ENCODE measurements at regions not wholly inside any gene's neighbourhood (a gene's known extent, or its start where the extent isn't known, plus 50 kb on each side); places are given as distances from the start of the nearest gene placed in this dataset.

DNA sequence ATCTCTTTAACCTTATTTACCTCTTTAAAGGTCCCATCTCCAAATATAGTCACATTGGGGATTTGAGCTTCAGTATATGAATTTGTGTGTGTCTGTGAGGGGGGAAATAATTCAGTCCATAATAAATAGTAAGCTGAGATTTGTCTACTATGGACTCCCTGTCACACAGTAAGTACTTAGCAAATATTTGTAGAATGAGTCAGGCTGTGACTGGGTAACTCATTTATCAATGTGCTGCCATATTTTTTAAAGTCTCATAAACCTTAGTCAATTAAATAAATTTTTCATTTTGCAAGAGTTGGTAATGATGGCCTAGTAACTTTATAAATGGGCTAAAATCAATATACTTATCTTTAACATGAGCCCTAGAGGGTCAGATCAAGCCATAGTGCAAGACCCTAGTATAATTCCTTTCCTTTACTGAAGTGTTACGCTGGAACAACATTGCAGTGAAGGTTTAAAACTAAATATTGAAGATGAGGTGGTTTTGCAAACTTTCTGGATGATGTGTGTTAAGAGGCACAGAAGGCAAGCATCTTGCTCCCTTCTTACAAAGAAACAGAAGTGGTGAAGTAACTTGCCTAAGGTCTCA, 305.1 kb downstream of the KCNRG start:
- Histone ChIP-seq H3K36me3 (no peaks in the 10 kb centered on the region), H3K4me3 (no peak overlapping the region), H3K27me3 (no peaks in the 10 kb centered on the region), H3K9me3 (no peaks in the 10 kb centered on the region), H3K4me1 (peaks cover 0 to 13% (median 0%) of the 10 kb centered on the region in 3 donors), H3K27ac (peak overlapping the region in 2 of 4 donors; percentile 62 to 63)
- 0% methylated on average over 1 of the region's 1 CpG for WGBS, 2 donors
- DNase-seq: no peak
- no peak for FAIRE-seq
- peak; percentile 89 to 95 (median 94) for ATAC-seq
- TF ChIP-seq, protein P1, sequence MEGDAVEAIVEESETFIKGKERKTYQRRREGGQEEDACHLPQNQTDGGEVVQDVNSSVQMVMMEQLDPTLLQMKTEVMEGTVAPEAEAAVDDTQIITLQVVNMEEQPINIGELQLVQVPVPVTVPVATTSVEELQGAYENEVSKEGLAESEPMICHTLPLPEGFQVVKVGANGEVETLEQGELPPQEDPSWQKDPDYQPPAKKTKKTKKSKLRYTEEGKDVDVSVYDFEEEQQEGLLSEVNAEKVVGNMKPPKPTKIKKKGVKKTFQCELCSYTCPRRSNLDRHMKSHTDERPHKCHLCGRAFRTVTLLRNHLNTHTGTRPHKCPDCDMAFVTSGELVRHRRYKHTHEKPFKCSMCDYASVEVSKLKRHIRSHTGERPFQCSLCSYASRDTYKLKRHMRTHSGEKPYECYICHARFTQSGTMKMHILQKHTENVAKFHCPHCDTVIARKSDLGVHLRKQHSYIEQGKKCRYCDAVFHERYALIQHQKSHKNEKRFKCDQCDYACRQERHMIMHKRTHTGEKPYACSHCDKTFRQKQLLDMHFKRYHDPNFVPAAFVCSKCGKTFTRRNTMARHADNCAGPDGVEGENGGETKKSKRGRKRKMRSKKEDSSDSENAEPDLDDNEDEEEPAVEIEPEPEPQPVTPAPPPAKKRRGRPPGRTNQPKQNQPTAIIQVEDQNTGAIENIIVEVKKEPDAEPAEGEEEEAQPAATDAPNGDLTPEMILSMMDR (IDR thresholded peaks at IDR 0.05): no peak
- intact Hi-C loops (cut with DNase I): no loop called here

DNA sequence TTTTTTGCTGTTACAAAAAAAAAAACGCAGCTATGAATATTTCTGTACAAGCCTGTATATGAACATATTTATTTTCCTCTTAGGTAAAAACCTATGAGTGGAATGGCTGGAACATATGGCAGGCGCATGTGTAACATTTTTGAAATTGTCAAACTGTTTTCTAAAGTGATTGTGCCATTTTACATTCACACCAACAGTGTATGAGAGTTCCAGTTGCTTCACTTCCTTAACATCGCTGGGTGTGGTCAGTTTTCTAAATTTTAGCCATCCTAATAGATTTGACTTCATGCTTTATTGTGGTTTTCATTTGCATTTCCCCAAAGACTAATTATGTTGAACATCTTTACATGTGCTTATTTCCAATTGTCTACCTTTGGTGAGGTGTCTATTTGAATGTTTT, 306.8 kb downstream of the KCNRG start:
- no peak for FAIRE-seq
- no peak for DNase-seq
- no peak overlapping the region for H3K27ac ChIP-seq
- H3K4me3 ChIP-seq: no peak overlapping the region
- 81 to 84% methylated on average over 3 of the region's 3 CpGs for WGBS, 2 donors
- no peaks in the 10 kb centered on the region for H3K27me3 ChIP-seq
- intact Hi-C loops (cut with DNase I): no loop called here
- ATAC-seq: no peak
- TF ChIP-seq, protein P1 (IDR thresholded peaks at IDR 0.05): no peak
- H3K36me3 ChIP-seq: no peaks in the 10 kb centered on the region
- no peaks in the 10 kb centered on the region for H3K9me3 ChIP-seq
- peaks cover 0 to 13% (median 0%) of the 10 kb centered on the region in 3 donors for H3K4me1 ChIP-seq

DNA sequence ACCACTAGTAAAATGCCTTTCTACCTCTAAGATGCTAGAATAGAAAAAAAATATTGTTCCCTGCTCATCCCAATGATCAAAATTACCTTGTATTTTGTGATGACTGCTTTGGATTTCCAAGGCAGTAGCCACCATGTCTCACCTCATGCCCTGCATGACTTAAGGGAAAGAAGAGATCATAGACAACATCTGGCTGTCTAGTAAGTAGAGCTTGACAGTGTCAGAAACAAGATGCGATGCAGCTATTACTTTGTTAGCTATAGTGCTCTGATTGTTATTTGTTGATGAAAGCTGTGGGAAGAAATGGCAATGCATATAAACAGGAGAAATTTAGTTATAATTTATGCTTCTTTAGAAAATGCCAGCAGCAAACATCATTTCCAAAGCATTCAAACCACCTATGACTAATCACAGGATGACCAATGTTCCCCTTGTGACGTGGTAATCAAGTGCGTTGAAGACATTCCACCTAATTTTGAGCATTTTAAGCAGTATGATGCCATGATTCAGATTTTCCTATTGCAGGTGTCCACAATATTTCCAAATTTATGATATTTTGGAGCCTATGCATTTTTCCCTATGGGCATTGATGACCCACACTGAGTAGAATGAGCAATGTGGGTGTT, 308.3 kb downstream of the KCNRG start:
- intact Hi-C loops (cut with DNase I): no loop called here
- H3K27me3 ChIP-seq: no peaks in the 10 kb centered on the region
- H3K4me3 ChIP-seq: no peak overlapping the region
- H3K9me3 ChIP-seq: no peaks in the 10 kb centered on the region
- DNase-seq (no peak), ATAC-seq (no peak), FAIRE-seq (no peak)
- H3K4me1 ChIP-seq: peaks cover 0 to 13% (median 0%) of the 10 kb centered on the region in 3 donors
- H3K27ac ChIP-seq: no peak overlapping the region
- TF ChIP-seq, protein P1 (IDR thresholded peaks at IDR 0.05): no peak
- WGBS, 2 donors: 91 to 95% methylated on average over 3 of the region's 3 CpGs
- H3K36me3 ChIP-seq: no peaks in the 10 kb centered on the region

DNA sequence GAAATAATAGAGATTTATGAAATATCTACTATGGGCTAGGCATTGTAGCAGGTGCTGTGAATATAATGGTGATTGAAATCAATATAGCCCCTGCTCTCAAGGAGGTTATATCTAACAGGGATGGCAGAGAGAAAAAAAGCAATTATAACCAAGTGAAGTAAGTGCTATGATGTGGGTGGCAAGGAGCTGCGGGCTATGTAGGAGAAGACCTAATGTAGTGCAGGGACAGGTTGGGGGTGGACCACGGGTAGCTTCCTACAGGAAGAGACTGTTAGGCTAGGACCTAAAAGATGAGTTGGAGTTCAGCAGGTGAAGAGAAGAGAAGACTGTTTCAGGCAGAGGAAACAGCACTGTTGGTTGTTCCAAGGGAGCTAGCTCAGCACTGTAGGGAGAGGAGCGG, 311.0 kb downstream of the KCNRG start:
- intact Hi-C loops (cut with DNase I): no loop called here
- no peak for ATAC-seq
- Histone ChIP-seq H3K9me3 (no peaks in the 10 kb centered on the region), H3K27me3 (no peaks in the 10 kb centered on the region), H3K36me3 (no peaks in the 10 kb centered on the region), H3K4me3 (no peak overlapping the region), H3K4me1 (peaks cover 0 to 1% (median 0%) of the 10 kb centered on the region in 3 donors), H3K27ac (no peak overlapping the region)
- DNase-seq: no peak
- FAIRE-seq: no peak
- 82 to 84% methylated on average over 3 of the region's 3 CpGs for WGBS, 2 donors
- TF ChIP-seq, protein P1 (IDR thresholded peaks at IDR 0.05): no peak

DNA sequence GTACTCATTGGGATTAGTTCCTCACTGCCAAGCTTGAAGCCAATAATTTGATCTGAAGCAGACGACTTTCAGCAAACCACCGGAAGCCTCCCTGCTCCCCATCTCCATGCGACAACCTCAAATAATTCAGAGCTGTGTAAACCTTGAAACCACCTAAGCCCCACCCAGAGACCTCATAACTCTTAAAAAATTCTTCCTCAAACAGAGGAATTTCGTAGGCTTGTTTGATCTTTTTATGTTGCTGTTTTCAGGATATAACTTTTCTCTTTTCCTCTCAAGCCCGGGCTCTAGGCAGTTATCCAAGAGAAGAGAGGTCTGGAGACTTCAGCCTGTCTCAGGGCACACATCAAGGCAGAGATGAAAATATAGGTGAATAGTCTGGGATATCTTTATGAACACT, 311.6 kb downstream of the KCNRG start:
- TF ChIP-seq, protein P1 (IDR thresholded peaks at IDR 0.05): no peak
- Histone ChIP-seq H3K4me3 (no peak overlapping the region), H3K4me1 (no peaks in the 10 kb centered on the region), H3K36me3 (no peaks in the 10 kb centered on the region), H3K27me3 (no peaks in the 10 kb centered on the region), H3K9me3 (no peaks in the 10 kb centered on the region), H3K27ac (no peak overlapping the region)
- FAIRE-seq (no peak), ATAC-seq (no peak), DNase-seq (no peak)
- 39 to 48% methylated on average over 5 of the region's 5 CpGs for WGBS, 2 donors
- intact Hi-C loops (cut with DNase I): no loop called here

Measured in pancreas (tissue), 10 donors.